GM04503 (cell line): ENCODE measurements at regions not wholly inside any gene's neighbourhood (a gene's known extent, or its start where the extent isn't known, plus 50 kb on each side); places are given as distances from the start of the nearest gene placed in this dataset.
"Not testable (repeated sequence)": the region's sequence is repeated elsewhere in the genome, so short reads cannot be mapped to it uniquely, and the experiment has no call there.

Source experiments
- DNase-seq: peaks from one replicate; pipeline ENCODE4 v3.0.0-alpha.2; 2012; ENCODE audit warnings: low read depth

- DNase-seq = no peak
These were observed 625.0 kb downstream of the TMEM182 start for GRCh38 chr2:103386872-103387271.

GRCh38 chr2:103387888-103388287, 626.1 kb downstream of the TMEM182 start:
- no peak for DNase-seq

GRCh38 chr2:103396152-103396551, 634.3 kb downstream of the TMEM182 start:
- no peak for DNase-seq

- no peak for DNase-seq
These were observed 639.8 kb downstream of the TMEM182 start for GRCh38 chr2:103401621-103402020.

- no peak for DNase-seq
These were observed 640.5 kb downstream of the TMEM182 start for GRCh38 chr2:103402336-103402735.

GRCh38 chr2:103402944-103403343, 641.1 kb downstream of the TMEM182 start:
- no peak for DNase-seq

GRCh38 chr2:103403388-103403787, 641.6 kb downstream of the TMEM182 start:
- not testable (repeated sequence) for DNase-seq

- DNase-seq = no peak
These were observed 648.4 kb downstream of the TMEM182 start for GRCh38 chr2:103410221-103410620.

GRCh38 chr2:103419506-103419905, 657.7 kb downstream of the TMEM182 start:
- DNase-seq = no peak

- no peak for DNase-seq
These were observed 661.3 kb downstream of the TMEM182 start for GRCh38 chr2:103423100-103423499.

GRCh38 chr2:103427567-103427966, 665.7 kb downstream of the TMEM182 start:
- no peak for DNase-seq

GRCh38 chr2:103430191-103430590, 668.4 kb downstream of the TMEM182 start:
- no peak for DNase-seq

- no peak for DNase-seq
These were observed 673.2 kb downstream of the TMEM182 start for GRCh38 chr2:103435010-103435409.

GRCh38 chr2:103437161-103437560, 675.3 kb downstream of the TMEM182 start:
- no peak for DNase-seq

- DNase-seq = no peak
These were observed 683.5 kb downstream of the TMEM182 start for GRCh38 chr2:103445347-103445746.

GRCh38 chr2:103448495-103448894, 686.7 kb downstream of the TMEM182 start:
- no peak for DNase-seq

GRCh38 chr2:103451283-103451682, 689.5 kb downstream of the TMEM182 start:
- no peak for DNase-seq

GRCh38 chr2:103459283-103459682, 697.5 kb downstream of the TMEM182 start:
- DNase-seq = no peak

- no peak for DNase-seq
These were observed 700.3 kb downstream of the TMEM182 start for GRCh38 chr2:103462101-103462500.

GRCh38 chr2:103462712-103463111, 700.9 kb downstream of the TMEM182 start:
- DNase-seq = no peak

GRCh38 chr2:103464831-103465230, 703.0 kb downstream of the TMEM182 start:
- DNase-seq = no peak

GRCh38 chr2:103469800-103470199, 708.0 kb downstream of the TMEM182 start:
- DNase-seq = no peak

GRCh38 chr2:103484906-103485305, 723.1 kb downstream of the TMEM182 start:
- DNase-seq = no peak

GRCh38 chr2:103496850-103497249, 735.0 kb downstream of the TMEM182 start:
- no peak for DNase-seq

GRCh38 chr2:103506812-103507211, 745.0 kb downstream of the TMEM182 start:
- DNase-seq = no peak
